GM21576 (cell line): ENCODE measurements at regions not wholly inside any gene's neighbourhood (a gene's known extent, or its start where the extent isn't known, plus 50 kb on each side); places are given as distances from the start of the nearest gene placed in this dataset.
"Not testable (repeated sequence)": the region's sequence is repeated elsewhere in the genome, so short reads cannot be mapped to it uniquely, and the experiment has no call there.

ENCODE experiments used
- ATAC-seq: cut with Tn5 transposase; IDR thresholded peaks from one replicate; pipeline ENCODE4 v1.9.1; 2021; ENCODE audit warnings: mild to moderate bottlenecking, moderate library complexity; ENCODE audit not compliant: unreplicated experiment

DNA sequence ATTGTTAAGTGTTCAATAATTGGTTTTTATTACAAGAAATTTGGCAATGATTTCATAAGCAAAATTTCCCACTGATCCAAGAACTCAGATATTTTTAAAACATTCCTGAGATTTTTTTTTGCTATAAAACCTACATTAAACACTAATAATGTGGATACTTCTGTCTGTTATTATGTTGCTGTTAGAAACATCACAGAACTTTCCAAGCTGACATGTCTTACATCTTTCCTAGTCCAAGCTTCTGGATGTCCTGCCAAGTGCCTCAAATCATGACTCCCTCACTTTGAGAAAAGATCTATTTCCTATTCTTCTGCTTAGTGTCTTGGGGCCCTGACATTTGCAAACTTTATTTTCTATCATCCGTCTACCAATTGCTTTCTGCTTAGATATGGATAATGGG, 110.8 kb downstream of the RFPL4B start:
- no peak for ATAC-seq

DNA sequence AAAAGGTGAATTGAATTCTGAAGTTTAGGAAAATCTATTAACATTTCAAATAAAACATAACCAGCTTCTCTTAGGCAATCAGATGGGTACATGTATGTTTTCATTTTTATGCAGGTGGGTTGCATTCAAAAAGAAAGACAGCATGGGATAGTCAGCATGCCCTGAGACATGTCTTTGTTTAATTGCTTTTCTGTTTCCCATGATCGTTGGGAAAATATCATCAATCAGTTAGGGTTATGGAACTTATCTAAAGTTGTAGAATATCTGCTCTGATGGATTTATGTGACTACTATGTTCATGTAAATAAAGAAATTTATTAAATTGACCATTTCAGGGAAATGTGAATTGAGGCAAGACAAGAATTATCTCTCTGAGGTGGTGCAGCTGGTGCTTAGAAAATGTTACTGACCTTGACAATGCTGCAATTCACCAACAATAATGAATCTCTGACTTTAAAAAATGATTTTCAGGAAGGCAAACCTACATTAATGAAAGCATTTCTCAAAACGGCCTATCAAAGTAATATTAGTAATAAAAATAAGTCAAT, 112.7 kb downstream of the RFPL4B start:
- no peak for ATAC-seq

DNA sequence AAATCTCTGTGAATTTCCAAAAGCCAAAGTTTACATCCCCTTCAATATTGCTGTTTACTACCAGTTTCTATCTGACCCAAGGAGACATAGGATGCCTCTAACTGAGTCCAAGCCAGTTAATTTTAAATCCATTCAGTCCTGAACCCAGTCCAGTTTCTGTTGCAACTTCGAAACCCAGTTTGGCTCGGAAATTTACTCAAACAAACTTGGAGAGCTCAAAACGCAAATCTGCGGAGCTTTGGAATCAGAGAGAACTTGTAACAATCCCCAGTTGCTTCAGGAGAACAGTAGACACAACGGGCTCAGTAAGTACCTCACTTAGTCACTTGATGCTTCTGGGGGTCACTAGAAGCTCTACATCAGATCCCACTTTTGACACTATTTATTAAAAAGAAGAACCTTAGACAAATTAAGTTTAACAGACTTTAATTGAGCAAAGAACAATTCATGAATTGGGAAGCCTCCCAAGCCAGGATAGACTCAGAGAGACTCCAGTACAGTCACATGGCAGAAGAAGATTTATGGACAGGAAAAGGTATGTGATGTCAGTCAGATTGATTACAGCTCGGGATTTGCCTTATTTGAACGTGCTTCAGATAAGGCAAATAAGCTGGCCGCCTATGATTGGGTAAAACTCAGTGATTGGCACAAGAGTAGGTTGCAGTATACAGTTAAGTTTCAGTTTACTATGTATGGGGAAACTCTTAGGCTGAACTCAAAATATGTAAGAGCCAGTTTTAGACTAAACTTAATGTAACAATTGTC, 118.0 kb downstream of the RFPL4B start:
- no peak for ATAC-seq

DNA sequence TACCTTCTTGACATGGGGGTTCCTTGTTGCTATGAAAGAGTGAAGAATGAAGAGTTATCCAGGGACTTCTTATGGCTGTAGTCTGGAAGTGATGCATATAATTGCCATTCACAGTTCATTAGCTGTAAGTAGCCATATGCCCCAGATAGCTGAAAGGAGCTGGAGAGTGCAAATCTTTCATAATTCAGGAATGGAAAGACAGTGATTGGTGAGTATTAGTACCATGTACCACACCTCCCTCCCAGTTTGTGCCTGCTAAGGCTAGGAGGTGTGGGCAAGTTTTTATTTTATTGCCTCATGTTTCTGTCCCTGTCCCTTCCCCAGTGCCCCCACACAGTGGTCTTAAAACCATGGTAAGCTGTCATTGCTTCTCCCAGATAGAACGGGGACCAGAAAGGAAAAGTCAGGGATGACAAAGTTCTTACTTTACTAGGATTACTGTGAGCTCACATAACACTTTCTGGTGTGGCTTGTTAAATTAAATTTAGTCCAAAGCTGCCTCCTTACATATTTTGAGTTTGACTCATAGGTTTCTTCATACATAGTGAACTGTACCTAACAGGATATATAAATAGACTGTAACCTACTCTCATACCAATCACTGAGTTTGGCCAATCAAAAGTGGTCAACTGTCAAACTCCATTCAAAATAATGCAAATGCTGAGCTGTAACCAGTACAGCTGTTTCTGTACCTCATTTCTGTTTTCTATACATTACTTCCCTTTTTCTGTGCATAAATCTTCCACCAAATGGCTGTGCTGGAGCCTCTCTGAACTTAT, 119.4 kb downstream of the RFPL4B start:
- ATAC-seq = peak; percentile 85

DNA sequence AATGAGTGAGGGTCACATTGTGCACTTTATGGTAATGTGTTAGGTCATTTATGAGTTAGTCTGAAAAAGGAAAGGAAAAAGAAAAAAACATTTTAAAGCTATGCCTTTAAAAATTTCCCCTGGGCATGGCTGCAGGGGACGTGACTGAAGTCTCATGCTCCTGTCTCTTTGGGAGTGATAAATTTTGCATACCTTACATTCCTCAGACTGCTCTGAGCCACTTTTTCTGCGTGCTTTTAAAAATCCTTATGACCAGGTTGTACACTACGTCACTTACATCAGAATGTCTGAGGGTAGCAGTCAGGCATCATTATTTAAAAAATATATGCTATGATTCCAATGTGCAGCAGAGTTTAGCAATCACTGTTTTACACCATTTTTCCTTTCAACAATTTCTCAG, 121.2 kb downstream of the RFPL4B start:
- no peak for ATAC-seq

DNA sequence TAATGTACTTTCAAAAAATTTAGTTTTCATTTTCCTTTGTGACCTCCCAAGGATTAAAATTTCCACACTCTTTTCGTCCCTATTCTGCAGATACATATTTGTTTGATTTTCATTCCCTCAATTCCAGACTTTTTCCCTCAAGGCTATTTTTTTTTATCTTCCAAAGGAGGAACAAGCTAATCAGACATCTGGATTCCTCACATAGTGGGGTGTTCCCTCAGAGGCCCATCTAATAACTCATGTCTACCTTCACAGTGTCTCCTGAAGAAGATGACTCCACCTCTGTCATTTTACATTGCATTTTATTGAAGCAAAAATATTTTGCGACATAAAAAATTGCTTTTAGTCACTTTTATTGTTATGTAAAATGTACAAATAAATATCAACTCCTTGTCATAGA, 122.2 kb downstream of the RFPL4B start:
- ATAC-seq = no peak

DNA sequence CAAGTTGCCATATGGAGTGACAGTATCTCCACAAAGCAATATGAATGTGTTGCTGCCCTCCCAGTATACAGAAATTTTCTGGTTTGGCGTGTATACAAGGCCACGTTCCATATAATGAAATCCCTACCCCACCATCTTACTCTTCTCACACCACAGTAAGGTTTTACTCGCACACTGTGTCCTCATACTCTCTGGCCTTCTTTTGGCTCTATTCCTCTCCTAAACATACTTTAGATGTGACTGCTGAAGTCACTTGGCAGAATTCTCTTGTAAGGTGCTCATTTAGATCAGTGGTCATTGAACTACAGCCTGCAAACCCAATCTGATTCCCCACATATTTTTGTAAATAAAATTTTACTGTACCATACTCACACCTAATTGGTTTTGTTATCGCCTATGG, 123.2 kb downstream of the RFPL4B start:
- no peak for ATAC-seq

DNA sequence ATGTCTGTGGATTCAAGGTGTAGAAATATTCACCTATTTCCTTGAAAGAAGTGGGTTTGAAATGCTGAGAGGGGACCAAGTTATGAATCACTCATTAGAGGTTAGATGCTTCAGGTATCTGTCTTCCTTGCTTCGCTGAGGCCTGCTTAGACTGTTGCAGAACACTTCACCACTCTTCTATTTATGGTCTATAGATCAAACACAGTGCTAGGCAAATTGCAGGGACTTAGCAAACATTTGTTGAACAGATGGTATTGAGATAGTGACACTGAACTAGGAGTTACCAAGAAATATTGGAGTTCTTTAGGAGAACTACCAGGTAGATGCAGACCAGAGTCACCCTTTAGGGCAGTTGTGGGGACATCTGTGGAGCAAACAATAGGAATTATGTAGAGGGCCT, 123.8 kb downstream of the RFPL4B start:
- no peak for ATAC-seq

DNA sequence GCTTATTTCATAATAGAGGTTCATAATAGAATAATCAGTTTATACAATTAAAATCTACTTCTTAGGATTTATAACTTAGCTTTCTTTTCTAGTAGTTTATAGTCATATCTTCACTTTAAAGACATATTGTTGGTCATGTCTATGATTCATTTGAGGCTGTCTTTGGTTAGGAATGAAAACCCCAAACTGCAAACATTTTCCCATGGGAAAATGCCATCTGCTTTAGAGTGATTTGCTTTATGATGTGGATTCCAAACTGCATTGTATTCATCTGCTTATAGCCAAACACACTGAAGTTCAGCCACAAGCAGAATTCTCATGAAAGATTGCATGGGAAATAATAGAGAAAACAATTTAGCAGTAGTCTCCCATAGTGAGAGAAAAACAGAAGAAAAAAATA, 128.0 kb downstream of the RFPL4B start:
- no peak for ATAC-seq

DNA sequence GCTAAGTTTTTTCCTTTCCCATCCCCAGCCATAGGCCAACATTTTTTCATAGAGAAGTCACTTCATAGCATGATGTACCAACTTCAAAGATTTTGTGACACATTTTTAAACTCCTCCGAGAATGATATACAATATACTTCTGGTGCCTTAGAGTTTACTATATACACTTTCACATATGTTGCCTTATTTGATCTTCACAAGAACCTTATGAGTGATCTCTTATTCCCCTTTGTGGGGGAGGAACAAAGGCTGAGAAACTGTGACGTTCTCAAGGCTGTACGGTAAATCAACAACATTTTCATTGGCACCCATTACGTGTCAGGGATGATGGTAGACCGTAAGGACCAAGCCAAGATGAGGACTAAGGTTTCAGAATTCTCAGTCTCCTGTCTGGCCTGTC, 130.0 kb downstream of the RFPL4B start:
- ATAC-seq = no peak

DNA sequence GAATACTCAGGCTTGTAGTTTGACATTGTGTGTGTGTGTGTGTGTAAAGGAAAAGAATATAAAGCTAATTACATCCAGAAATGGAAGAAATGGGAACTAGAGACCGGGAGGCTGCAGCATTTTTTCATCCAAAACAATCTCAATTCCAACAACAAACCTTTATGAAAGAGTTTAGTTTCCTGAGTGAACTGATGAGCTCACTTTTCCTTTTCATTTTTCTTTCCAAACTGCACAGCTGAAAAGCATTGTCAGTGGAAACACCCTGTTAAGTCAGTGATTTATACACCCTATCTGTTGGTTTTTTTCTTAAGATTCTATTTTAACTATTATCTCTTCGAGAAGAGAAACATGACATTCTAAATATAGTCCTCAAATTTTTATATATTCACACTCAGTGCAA, 130.9 kb downstream of the RFPL4B start:
- ATAC-seq = no peak

DNA sequence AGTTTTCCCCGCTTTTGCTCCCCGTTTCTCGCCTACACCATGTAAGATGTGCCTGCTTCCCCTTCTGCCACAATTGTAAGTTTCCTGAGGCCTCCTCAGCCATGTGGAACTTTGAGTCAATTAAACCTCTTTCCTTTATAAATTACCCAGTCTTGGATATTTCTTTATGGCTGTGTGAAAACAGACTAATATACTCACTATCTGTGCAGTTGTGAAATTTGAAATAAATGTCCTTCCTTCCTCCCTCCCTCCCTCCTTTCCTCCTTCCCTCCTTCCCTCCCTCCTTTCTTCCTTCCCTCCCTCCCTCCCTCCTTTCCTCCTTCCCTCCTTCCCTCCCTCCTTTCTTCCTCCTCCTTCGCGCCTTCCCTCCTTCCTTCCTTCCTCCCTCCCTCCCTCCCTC, 132.8 kb downstream of the RFPL4B start:
- ATAC-seq = not testable (repeated sequence)

DNA sequence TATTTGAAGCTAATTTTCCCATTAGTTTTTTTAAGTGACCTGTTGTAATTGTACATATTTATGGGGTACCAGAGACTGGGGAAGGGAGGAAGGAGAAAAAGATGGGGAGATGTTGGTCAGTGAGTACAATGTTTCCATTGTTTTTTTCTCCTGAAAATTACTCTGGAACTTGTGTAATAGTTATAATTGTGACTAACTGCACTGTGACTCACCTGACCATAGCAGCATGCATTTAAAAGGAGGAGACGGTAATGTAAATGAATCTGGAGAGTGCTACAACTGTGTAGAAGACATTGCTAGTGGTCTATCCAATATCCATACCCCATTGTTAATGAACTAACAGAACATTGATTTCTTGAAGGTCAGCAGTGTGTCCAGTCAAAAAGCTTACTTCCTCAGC, 133.4 kb downstream of the RFPL4B start:
- ATAC-seq = no peak

DNA sequence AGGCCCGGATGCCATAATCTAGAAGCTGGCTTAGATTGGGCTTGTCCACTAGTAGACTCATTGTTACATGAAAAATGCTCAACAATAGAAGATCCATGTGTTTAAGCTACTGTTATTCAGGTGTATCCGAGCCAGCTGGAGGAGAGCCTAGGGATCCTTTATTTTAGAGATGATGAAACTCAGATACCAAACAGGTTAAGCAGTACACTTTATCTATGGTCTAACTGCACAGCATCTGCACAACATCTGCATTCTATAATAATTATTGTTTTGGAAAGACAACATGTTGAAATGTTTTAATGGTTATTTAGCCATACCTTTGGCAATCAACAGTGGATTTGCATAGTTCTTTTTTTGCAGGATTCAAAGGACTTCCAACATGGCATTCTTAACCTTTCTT, 134.1 kb downstream of the RFPL4B start:
- ATAC-seq = no peak

DNA sequence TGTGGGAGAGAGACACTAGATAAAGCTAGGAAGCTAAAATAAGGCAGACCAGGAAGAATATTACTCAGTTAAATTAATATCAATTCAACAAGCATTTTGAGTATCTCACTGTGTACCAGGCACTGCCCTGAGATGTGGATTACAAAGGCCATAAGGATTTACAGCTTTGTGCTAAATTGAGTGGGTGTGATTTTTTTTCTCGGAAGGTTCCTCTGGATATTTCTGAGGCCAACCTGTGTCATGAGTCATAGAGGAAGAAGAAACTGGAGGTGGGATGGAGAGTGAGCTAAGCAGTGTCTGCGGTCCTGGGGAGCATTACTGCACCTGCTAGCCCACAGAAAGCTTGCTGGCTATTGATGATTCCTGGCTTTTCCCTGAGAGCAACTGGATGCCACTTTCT, 135.2 kb downstream of the RFPL4B start:
- no peak for ATAC-seq

DNA sequence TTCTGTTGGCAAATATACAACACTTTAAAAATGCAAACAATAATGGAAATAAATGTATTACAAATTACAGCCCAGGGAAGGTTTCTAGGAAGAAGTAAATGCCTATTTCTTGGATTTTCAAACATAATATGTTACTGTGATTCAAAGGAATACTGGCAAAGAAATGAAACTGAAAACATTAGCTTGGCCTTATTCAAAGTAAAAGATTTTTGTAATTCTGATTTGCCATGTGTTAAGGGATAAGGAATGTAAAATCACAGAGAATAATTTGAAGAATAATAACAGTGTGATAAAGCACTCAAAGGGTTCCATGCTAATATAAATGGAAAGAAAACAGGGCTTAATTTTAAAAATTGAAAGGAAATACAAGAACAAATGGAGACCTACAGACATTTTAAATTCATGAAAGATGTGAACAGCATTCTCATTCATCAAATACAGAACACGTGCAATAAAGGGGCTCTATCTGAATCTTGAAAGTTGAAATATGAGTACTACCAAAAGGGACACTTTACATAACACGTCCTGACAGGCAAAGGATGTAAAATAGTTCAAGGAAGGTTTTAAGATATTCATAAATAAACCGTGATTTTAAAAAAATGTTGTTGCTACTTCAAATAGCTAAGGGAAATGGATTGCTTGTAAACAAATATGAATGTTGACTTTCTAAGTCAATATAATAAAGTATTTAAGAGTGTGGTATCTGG, 138.1 kb downstream of the RFPL4B start:
- ATAC-seq = no peak

DNA sequence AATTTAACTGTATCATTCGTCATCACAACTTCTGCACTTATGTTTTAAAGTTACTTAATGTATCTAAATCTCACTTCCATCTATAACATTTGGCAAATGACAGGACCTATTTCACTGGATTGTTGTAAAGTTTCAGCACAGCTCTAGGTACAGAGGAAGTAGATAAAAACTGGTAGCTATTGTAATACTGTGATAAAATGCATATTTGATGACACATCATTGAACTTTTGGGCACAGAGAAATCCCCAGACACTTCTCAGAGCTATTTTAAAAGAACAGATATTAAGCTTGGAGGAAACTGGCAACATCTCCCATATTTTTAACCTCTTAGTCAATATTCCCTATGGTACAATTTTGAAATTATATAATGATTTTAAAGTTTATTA, 138.7 kb downstream of the RFPL4B start:
- no peak for ATAC-seq

DNA sequence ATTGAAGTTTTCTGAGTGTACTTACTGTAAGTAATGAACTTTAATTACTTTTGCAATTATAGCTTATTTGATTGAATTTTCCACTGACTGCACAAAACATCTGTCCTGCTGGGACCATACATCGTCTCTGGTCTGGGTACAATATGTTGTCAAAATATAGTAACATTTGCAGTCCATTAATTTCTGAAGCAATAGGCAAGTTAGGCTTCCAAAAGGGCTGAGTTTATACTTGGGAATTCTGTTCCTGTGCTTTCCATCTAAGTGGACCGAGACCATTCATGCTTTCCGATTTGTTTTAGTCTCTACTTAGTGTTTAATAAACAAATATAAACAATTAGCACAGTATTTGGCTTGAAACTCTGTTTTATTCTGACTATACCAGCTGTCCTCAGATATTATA, 139.3 kb downstream of the RFPL4B start:
- ATAC-seq = no peak

DNA sequence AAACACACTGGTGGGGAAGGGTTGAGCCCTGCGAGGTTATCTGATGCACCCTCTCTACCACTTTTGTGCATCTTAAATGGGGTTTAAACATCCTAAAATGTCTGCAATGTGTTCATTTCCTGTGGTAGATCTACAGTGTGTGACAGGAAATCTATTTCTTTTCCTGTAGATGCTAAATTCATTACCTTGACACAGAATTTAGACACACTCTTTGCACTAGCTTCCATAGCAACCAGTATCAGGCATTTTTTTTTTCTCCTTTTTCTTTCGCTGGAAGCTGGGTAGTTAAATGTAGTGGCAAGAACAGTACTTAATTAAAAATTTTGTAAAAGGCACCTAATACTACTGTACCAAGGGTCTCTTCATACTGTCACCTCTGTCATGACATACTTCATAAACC, 141.1 kb downstream of the RFPL4B start:
- ATAC-seq = no peak

DNA sequence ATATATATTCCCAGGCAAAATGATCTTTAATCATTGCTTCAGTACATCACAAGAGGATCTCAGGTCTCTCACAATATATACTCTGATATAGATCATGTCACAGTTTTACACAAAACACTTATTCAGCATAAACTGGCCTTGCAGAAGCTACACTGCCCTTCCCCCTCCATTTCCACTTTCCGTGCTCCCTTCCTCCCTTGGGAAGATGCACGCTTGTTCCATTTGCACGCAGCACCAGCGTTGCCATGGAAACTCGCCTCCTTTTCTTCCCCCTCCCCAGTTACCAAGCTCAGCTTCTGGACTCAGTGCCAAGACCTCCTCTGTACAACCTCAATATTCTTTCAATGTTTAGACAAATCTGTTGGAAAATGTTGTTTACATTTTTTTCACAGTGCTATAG, 154.6 kb downstream of the RFPL4B start:
- no peak for ATAC-seq

DNA sequence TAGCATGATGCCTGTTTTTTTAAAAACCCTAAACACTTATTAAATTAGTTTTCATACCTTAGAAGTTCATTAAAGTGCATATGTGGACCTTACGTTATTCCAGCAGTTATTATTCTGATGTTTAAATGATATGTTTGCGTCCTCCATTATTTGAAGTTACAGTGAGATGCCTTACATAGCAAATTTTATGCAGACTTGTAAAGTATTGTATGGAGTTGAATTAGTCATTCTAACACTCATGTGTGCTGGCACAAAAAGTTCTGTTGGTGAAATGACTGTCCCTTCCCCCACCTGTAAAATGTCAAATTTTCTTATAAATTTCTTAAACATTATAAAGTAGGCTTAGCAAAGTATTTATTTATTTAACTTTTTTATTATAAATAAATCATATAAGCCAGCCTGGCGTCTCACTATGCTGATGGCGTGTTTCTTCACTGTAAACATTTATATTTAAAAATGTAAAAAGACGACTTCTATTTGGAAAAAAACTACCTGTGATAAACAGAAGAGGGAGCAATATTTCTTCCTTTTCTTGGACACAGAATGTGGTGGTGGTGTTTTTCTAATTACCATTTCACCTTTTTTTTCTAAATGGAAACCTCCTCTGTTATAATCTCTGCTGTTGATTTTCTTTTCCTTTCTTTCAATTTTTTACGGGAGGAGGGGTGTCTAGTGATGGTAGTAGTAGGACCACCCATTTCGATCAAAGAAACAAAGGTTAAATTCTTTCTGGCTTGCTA, 155.4 kb downstream of the RFPL4B start:
- ATAC-seq = no peak
